Upper lobe of left lung (tissue), 4 donors: ENCODE measurements at regions not wholly inside any gene's neighbourhood (a gene's known extent, or its start where the extent isn't known, plus 50 kb on each side); places are given as distances from the start of the nearest gene placed in this dataset.

Experiments used
- EP300 ChIP-seq, 4 donors: sonication (generic); formaldehyde crosslinking; IDR thresholded peaks; one replicate each; pipeline ENCODE4 v1.5.1; 2017; ENCODE audit warnings: antibody characterized with exemption in 4 of 4, control low read depth in 2 of 4
- POLR2A ChIP-seq, 4 donors: fragments of 450-650 bp; IDR thresholded peaks; one replicate each; pipeline ENCODE4 v1.5.1; 2016 to 2017; ENCODE audit warnings: antibody characterized with exemption in 4 of 4, mild to moderate bottlenecking in 2 of 4
- POLR2AphosphoS5 ChIP-seq, 2 donors: sonication (generic); formaldehyde crosslinking; IDR thresholded peaks; one replicate each; pipeline ENCODE4 v1.5.1; 2017; ENCODE audit warnings: antibody characterized with exemption in 2 of 2
- TF ChIP-seq, protein P1 (sequence below), 6 experiments: fragments of 450-650 bp in 4 of 6; fragments of 200-600 bp in 2 of 6; sonication (generic) in 2 of 6; IDR thresholded peaks; one replicate each; pipeline ENCODE4 v1.5.1; 2016 to 2019; ENCODE audit warnings: antibody characterized with exemption in 6 of 6

- TF ChIP-seq, protein P1, sequence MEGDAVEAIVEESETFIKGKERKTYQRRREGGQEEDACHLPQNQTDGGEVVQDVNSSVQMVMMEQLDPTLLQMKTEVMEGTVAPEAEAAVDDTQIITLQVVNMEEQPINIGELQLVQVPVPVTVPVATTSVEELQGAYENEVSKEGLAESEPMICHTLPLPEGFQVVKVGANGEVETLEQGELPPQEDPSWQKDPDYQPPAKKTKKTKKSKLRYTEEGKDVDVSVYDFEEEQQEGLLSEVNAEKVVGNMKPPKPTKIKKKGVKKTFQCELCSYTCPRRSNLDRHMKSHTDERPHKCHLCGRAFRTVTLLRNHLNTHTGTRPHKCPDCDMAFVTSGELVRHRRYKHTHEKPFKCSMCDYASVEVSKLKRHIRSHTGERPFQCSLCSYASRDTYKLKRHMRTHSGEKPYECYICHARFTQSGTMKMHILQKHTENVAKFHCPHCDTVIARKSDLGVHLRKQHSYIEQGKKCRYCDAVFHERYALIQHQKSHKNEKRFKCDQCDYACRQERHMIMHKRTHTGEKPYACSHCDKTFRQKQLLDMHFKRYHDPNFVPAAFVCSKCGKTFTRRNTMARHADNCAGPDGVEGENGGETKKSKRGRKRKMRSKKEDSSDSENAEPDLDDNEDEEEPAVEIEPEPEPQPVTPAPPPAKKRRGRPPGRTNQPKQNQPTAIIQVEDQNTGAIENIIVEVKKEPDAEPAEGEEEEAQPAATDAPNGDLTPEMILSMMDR (IDR thresholded peaks at IDR 0.05), result no peak
- TF ChIP-seq POLR2AphosphoS5 (IDR thresholded peaks at IDR 0.05), result no peak
- TF ChIP-seq POLR2A (IDR thresholded peaks at IDR 0.05), result no peak
- no peak for TF ChIP-seq EP300 (IDR thresholded peaks at IDR 0.05)
Observed at GRCh38 chr2:21800356-21800755, 676.6 kb downstream of the TDRD15 start.
